Sigmoid colon (tissue), 6 donors: ENCODE measurements at regions not wholly inside any gene's neighbourhood (a gene's known extent, or its start where the extent isn't known, plus 50 kb on each side); places are given as distances from the start of the nearest gene placed in this dataset.

ENCODE experiments used
- DNase-seq: peaks from one replicate; pipeline ENCODE4 v3.0.0-alpha.2; 2019
- H3K27ac ChIP-seq, 4 donors: fragments of 200-600 bp; sonication (generic); one replicate each; pipeline ENCODE4 v1.5.1; 2016 to 2019; ENCODE audit warnings: mild to moderate bottlenecking in 1 of 4
- H3K27me3 ChIP-seq, 3 donors: fragments of 200-600 bp; sonication (generic); one replicate each; pipeline ENCODE4 v1.5.1; 2019; ENCODE audit warnings: mild to moderate bottlenecking in 1 of 3
- H3K36me3 ChIP-seq, 4 donors: fragments of 200-600 bp; sonication (generic); one replicate each; pipeline ENCODE4 v1.5.1; 2016 to 2019
- H3K4me1 ChIP-seq, 4 donors: fragments of 200-600 bp; sonication (generic); one replicate each; pipeline ENCODE4 v1.5.1; 2017 to 2019
- H3K4me3 ChIP-seq, 4 donors: fragments of 200-600 bp; sonication (generic); one replicate each; pipeline ENCODE4 v1.5.1; 2017 to 2019; ENCODE audit warnings: mild to moderate bottlenecking in 2 of 4, moderate library complexity in 1 of 4
- H3K9me3 ChIP-seq, 4 donors: fragments of 200-600 bp in 3 of 4; sonication (generic) in 3 of 4; one replicate each; pipeline versions ENCODE4 v1.5.1 to v1.6.1; 2013 to 2019
- CTCF ChIP-seq, 4 experiments: fragments of 450-650 bp in 3 of 4; fragments of 200-600 bp in 1 of 4; IDR thresholded peaks; one replicate each; pipeline ENCODE4 v1.5.1; 2016 to 2019; ENCODE audit warnings: antibody characterized with exemption in 4 of 4, mild to moderate bottlenecking in 3 of 4, moderate library complexity in 2 of 4
- EP300 ChIP-seq, 4 donors: sonication (generic); formaldehyde crosslinking; IDR thresholded peaks; one replicate each; pipeline ENCODE4 v1.6.1; 2017; ENCODE audit warnings: antibody characterized with exemption in 4 of 4
- POLR2A ChIP-seq, 2 donors: fragments of 450-650 bp; IDR thresholded peaks; one replicate each; pipeline ENCODE4 v1.6.1; 2016; ENCODE audit warnings: antibody characterized with exemption in 2 of 2, mild to moderate bottlenecking in 2 of 2, moderate library complexity in 2 of 2
- POLR2AphosphoS5 ChIP-seq, 4 donors: sonication (generic); formaldehyde crosslinking; IDR thresholded peaks; one replicate each; pipeline ENCODE4 v1.6.1; 2017; ENCODE audit warnings: antibody characterized with exemption in 4 of 4
- WGBS, 2 donors: extraction: QIAGEN DNeasy Blood & Tissue Kit; methylation state at CpG; one replicate each; pipeline ENCODE4 v1.1.7; 2013; 5-methylcytosine and 5-hydroxymethylcytosine counted together
- intact Hi-C: fragments of 100-400 bp; cut with DNase I; formaldehyde crosslinking; loops from one replicate; pipeline ENCODE4 v1.15.1; 2023
- donor health status: healthy with polysubstance abuse.
- donor health status: healthy.

- Histone ChIP-seq H3K27ac (peak overlapping the region in 2 of 4 donors; percentile 13 to 16), H3K4me1 (no peaks in the 10 kb centered on the region), H3K4me3 (no peak overlapping the region), H3K36me3 (no peaks in the 10 kb centered on the region), H3K9me3 (no peaks in the 10 kb centered on the region), H3K27me3 (no peaks in the 10 kb centered on the region)
- 88 to 89% methylated on average over 3 of the region's 3 CpGs for WGBS, 2 donors
- TF ChIP-seq EP300 (IDR thresholded peaks at IDR 0.05) (no peak), CTCF (IDR thresholded peaks at IDR 0.05) (no peak), POLR2AphosphoS5 (IDR thresholded peaks at IDR 0.05) (no peak), POLR2A (IDR thresholded peaks at IDR 0.05) (no peak)
- DNase-seq = no peak
- intact Hi-C loops = no loop called here
Measured at GRCh38 chr17:77865716-77866115, 92.8 kb upstream of the TNRC6C start.

- intact Hi-C loops = no loop called here
- H3K4me1 ChIP-seq = no peaks in the 10 kb centered on the region
- no peak for DNase-seq
- H3K9me3 ChIP-seq = no peaks in the 10 kb centered on the region
- H3K36me3 ChIP-seq = no peaks in the 10 kb centered on the region
- H3K27me3 ChIP-seq = no peaks in the 10 kb centered on the region
- 52 to 62% methylated on average over 5 of the region's 5 CpGs for WGBS, 2 donors
- no peak overlapping the region for H3K27ac ChIP-seq
- no peak overlapping the region for H3K4me3 ChIP-seq
- no peak for TF ChIP-seq EP300 (IDR thresholded peaks at IDR 0.05)
- no peak for TF ChIP-seq POLR2A (IDR thresholded peaks at IDR 0.05)
- no peak for TF ChIP-seq CTCF (IDR thresholded peaks at IDR 0.05)
- no peak for TF ChIP-seq POLR2AphosphoS5 (IDR thresholded peaks at IDR 0.05)
Measured at GRCh38 chr17:77867308-77867781, 91.2 kb upstream of the TNRC6C start.

GRCh38 chr17:77867976-77868713, 90.4 kb upstream of the TNRC6C start:
- Histone ChIP-seq H3K27me3 (no peaks in the 10 kb centered on the region), H3K9me3 (no peaks in the 10 kb centered on the region), H3K4me3 (no peak overlapping the region), H3K4me1 (no peaks in the 10 kb centered on the region), H3K27ac (no peak overlapping the region), H3K36me3 (no peaks in the 10 kb centered on the region)
- intact Hi-C loops = no loop called here
- 87 to 92% methylated on average over 19 of the region's 19 CpGs for WGBS, 2 donors
- DNase-seq = no peak
- TF ChIP-seq POLR2A (IDR thresholded peaks at IDR 0.05) = no peak
- TF ChIP-seq CTCF (IDR thresholded peaks at IDR 0.05) = no peak
- TF ChIP-seq POLR2AphosphoS5 (IDR thresholded peaks at IDR 0.05) = no peak

GRCh38 chr17:77869041-77869599, 89.4 kb upstream of the TNRC6C start:
- Histone ChIP-seq H3K4me1 (no peaks in the 10 kb centered on the region), H3K27ac (no peak overlapping the region), H3K9me3 (no peaks in the 10 kb centered on the region), H3K27me3 (no peaks in the 10 kb centered on the region), H3K36me3 (no peaks in the 10 kb centered on the region), H3K4me3 (no peak overlapping the region)
- intact Hi-C loops = no loop called here
- 68 to 72% methylated on average over 11 of the region's 11 CpGs for WGBS, 2 donors
- peak; percentile 62 for DNase-seq
- TF ChIP-seq POLR2AphosphoS5 (IDR thresholded peaks at IDR 0.05) (no peak), EP300 (IDR thresholded peaks at IDR 0.05) (no peak), CTCF (IDR thresholded peaks at IDR 0.05) (no peak), POLR2A (IDR thresholded peaks at IDR 0.05) (no peak)
